Stimulated activated CD4-positive, alpha-beta T cell treated with anti-CD3 and anti-CD28 coated beads, TNF-alpha, amount 100 ng/mL, for 1 hour (primary cell): ENCODE measurements at regions not wholly inside any gene's neighbourhood (a gene's known extent, or its start where the extent isn't known, plus 50 kb on each side); places are given as distances from the start of the nearest gene placed in this dataset.
"Not testable (repeated sequence)": the region's sequence is repeated elsewhere in the genome, so short reads cannot be mapped to it uniquely, and the experiment has no call there.

ENCODE experiments used
- DNase-seq, 3 donors: peaks; one replicate each; pipeline ENCODE4 v3.0.0-alpha.2; 2020; ENCODE audit warnings: low read depth in 3 of 3, low spot score in 1 of 3

DNA sequence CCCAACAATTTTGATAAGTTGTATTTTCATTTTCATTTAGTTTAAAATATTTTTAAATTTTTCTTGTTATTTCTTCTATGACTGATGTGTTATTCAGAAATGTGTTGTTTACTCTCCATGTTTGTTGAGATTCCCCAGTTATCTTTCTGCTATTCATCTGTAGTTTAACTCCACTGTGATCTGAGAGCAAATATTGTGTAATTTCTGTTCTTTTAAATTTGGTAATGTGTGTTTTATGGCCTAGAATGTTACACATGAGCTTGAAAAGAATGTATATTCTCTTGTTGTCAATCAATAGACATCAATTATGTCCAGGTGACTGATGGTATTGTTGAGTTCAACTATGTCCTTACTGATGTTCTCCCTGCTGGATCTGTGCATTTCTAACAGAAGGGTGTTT, 188.2 kb downstream of the CYP26B1 start:
- DNase-seq, result no peak

- DNase-seq, result not testable (repeated sequence)
These were observed 189.2 kb downstream of the CYP26B1 start for GRCh38 chr2:71958426-71958825.

- no peak for DNase-seq
These were observed 195.0 kb downstream of the CYP26B1 start for GRCh38 chr2:71952572-71953188.

GRCh38 chr2:71951718-71952404, 195.8 kb downstream of the CYP26B1 start:
- no peak for DNase-seq

GRCh38 chr2:71951083-71951468, 196.6 kb downstream of the CYP26B1 start:
- DNase-seq, result no peak

GRCh38 chr2:71950256-71951082, 197.2 kb downstream of the CYP26B1 start:
- no peak for DNase-seq

GRCh38 chr2:71949537-71949798, 198.2 kb downstream of the CYP26B1 start:
- DNase-seq, result no peak

DNA sequence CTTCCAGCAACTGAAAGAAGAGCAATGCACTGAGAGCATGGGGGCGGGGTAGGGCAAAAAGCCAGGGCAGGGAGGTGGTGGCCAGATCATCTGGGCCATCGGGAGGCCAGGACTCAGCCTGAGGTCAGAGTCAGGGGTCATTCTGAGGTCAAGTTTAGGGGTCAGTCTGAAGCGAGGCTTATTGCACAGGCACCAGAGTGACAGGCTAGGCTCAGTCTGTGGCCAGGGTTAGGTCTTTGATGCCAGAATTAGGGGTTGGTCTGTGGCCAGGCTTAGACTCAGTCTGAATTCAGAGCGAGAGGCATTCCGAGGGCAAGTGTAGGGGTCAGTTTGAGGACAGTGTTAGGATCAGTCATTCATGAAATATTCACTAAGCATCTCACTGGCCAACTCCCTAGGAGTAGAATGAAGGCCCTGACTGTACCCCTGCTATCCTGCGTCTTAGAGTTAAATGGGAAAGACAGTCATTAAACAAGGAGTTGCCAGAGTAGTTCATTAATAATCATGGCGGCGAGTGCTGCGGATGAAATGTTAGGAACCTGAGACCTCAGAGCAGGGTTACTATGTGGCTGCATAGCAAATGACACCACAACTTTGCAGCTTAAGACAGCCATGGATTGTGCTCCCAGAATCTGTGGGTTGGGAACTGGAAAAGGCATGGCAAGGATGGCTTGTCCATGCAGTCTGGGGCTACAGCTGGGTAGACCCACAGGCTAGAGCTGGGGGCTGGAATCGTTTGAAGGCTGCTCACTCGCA, 198.7 kb downstream of the CYP26B1 start:
- DNase-seq, result no peak

DNA sequence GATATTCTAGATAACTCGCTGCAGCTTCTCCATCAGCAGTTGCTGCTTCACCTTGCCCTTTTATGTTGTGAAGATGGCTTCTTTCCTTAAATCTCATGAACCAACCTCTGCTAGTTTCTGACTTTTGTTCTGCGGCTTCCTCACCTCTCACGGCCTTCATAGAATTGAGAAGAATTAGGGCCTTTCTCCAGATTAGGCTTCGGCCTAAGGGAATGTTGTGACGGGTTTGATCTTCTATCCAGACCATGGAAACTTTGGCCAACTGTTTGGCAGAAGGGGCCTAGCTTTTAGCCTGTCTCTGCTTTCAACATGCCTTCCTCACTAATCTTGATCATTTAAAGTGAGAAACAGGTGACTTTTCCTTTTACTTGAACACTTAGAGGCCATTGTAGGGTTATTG, 199.9 kb downstream of the CYP26B1 start:
- DNase-seq, result no peak

DNA sequence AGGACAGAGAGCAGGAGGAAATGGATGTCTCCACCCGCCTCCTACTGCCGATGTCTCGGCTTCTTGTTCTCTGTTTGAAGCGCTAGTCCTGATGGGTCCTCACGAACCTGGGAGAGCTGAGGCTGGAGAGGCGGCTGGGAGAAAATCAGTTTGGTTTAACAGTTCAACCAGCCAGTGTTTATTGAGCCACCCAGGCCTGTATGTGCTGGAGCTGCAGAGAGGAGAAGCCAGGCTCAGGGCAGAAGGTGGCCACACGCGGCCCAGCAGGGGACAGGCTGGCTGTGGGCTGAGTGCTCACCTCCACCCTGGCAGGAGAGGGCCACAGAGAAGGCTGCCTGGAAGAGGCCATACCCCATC, 202.1 kb downstream of the CYP26B1 start:
- no peak for DNase-seq

GRCh38 chr2:71944806-71945602, 202.7 kb downstream of the CYP26B1 start:
- DNase-seq, result no peak

GRCh38 chr2:71944183-71944550, 203.5 kb downstream of the CYP26B1 start:
- no peak for DNase-seq

DNA sequence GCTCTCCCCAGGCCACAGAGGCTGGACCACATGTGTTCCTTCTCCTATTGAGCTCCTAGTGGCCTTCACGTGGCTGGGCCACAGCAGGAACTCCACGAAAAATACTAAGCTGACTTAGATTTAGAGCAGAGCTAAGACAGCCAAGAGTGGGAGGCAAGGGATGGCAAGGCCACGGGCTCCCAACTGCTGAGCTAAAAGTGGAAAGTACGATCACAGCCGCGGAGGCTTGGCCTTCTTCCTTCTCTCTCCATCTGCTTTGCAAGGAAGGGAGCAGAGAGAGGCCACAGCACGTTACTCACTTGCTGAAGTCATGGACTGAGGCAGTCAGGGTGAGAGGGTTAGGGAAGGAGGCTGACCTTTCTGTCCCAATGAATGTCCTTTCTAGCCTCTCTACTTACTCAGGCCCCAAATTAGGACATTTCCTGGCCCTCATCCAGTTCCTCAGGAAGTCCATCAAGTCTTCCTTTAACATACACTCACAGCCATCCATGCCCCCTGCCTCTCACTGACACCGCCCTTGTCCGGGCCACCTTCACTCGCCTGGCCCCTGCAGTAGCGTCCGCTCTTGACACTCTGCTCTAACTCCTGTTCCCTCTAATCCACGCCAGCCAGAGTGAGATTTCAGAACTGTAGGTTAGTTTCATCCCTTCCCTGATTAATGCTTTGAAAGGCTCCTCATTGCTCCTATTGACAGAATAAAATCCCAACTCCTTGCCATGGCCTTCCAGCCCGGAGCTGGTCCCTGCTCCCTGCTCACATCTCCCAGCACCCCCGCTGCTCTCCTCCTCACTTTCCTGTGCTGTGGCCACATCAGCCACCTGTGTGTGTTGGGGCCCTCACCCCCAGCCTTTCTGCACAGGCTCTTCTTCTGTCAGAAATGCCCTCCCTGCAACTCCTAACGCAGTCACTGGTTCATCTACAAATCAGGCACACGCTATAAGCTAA, 204.2 kb downstream of the CYP26B1 start:
- DNase-seq, result no peak

DNA sequence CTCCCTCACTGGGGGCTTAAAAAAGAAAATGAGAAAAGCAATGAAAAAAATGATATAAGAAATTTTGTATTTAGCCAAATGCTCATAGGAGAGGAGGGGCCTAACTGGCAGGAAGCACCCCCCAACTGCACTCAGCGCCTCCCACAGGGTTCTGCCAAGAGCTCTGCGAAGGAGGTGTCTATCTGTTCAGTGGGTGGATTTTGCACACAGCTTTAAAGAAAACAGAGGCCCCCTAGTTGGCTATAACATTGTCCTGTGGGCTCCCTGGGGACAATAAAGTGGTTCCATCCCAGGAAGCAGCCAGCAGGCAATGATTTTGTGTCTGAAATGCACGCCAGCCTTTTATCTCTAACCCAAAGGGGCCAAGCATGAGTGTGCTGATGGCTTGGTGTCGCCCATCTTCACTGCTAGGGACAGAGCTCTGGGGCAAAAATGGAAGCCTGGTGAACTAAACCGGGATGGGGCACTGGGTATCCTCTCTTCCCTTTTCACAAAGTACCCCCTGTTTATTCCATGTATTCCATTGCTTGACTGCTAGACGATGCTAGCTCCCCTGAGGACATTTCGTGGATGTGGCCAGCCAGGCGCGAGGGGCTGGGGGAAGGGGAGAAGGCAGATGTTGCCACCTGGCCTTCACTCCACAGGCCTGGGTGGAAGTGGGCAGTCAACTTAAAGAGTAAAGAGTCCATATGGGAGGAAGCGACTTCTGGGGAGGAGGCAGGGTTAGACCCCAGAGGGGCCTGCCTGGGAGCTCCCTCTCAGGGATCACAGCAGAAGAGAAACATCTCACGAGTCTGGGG, 205.7 kb downstream of the CYP26B1 start:
- DNase-seq, result no peak

GRCh38 chr2:71940695-71941094, 207.0 kb downstream of the CYP26B1 start:
- DNase-seq, result no peak

GRCh38 chr2:71939588-71940535, 207.8 kb downstream of the CYP26B1 start:
- DNase-seq, result no peak

- no peak for DNase-seq
These were observed 208.7 kb downstream of the CYP26B1 start for GRCh38 chr2:71938659-71939587.
